ENCODE measurements at regions not wholly inside any gene's neighbourhood (a gene's known extent, or its start where the extent isn't known, plus 50 kb on each side); places are given as distances from the start of the nearest gene placed in this dataset.
"Not testable (repeated sequence)": the region's sequence is repeated elsewhere in the genome, so short reads cannot be mapped to it uniquely, and the experiment has no call there.

DNA sequence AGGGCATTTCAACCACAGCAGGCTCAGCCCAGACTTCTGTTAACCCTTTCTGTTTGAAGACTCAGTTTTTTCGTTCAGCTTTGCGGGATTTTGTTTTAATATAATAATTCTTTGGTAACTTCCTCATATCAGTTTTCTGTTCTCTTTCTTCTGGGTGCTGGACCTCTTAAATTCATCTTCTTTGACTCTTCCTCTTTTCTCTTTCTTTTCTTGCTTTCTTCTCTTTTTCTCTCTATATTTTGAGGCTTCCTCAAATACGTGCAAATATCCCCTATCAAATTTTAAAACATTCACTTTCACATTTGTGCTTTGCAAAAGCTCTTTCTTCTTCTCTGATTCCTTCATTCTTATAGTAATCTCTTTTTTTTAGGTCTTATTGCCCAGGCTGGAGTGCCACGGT lies 136.3 kb downstream of the HS3ST3B1 start:
- TF ChIP-seq, protein P1, sequence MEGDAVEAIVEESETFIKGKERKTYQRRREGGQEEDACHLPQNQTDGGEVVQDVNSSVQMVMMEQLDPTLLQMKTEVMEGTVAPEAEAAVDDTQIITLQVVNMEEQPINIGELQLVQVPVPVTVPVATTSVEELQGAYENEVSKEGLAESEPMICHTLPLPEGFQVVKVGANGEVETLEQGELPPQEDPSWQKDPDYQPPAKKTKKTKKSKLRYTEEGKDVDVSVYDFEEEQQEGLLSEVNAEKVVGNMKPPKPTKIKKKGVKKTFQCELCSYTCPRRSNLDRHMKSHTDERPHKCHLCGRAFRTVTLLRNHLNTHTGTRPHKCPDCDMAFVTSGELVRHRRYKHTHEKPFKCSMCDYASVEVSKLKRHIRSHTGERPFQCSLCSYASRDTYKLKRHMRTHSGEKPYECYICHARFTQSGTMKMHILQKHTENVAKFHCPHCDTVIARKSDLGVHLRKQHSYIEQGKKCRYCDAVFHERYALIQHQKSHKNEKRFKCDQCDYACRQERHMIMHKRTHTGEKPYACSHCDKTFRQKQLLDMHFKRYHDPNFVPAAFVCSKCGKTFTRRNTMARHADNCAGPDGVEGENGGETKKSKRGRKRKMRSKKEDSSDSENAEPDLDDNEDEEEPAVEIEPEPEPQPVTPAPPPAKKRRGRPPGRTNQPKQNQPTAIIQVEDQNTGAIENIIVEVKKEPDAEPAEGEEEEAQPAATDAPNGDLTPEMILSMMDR (IDR thresholded peaks at IDR 0.05; ENCODE audit: low read depth, low read length) = no peak
- H3K4me3 ChIP-seq (ENCODE audit: low read depth, low read length) = no peak overlapping the region

DNA sequence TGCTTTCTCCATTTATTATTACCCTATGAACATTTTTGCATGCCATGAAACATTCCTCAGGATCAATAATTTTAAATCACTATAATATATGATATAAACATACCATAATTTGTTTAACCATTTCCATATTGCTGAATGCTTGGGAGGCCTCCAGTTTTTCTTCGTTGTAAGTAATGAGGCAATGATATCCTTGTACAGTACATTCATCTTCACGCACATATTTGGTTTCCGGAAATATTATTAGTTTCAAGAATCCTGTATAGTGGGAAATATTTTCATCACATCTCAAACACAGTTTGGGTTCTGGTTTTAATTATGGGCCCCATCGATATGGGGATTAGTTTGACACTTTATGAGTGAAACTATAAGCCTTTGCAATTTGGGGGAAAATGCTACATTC lies 135.4 kb downstream of the HS3ST3B1 start:
- TF ChIP-seq, protein P1 (IDR thresholded peaks at IDR 0.05; ENCODE audit: low read depth, low read length) = no peak
- H3K4me3 ChIP-seq (ENCODE audit: low read depth, low read length) = no peak overlapping the region

DNA sequence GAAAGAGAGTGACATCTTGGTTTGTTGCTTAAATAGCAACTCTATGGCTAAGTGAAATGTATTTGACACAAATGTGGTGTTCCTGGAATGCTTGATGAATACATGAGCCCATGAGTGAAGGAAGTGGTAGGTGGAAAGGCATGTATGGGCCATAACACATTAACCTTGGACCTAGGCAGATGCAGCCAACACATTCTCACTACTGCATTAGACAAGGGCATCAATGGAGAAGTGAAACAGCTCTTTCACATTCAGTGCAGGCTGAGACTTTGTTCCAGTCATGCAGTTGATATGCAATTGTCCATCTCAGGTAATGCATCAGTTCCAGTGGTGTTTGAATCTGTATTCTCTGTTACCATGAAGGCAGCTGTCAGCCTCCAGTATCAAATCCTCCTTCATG lies 133.6 kb downstream of the HS3ST3B1 start:
- H3K4me3 ChIP-seq (ENCODE audit: low read depth, low read length) = no peak overlapping the region
- TF ChIP-seq, protein P1 (IDR thresholded peaks at IDR 0.05; ENCODE audit: low read depth, low read length) = no peak

DNA sequence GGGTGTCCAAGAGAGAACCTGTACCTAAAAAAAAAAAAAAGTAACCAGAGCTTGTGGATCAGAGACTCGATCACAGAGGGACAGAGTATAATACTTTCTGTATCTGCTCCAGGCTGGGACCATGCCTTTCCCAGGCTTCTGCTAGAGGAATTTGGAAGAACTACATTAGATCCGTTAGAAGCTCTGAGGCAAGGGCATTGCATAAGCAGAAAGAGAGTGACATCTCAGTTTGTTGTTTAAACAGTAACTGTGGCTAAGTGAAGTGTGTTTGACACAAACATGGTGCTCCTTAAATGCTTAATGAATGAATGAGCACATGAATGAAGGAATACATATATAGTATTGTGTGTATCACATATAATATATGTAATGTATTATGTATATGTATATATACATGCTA lies 131.2 kb downstream of the HS3ST3B1 start:
- TF ChIP-seq, protein P1 (IDR thresholded peaks at IDR 0.05; ENCODE audit: low read depth, low read length) = no peak

DNA sequence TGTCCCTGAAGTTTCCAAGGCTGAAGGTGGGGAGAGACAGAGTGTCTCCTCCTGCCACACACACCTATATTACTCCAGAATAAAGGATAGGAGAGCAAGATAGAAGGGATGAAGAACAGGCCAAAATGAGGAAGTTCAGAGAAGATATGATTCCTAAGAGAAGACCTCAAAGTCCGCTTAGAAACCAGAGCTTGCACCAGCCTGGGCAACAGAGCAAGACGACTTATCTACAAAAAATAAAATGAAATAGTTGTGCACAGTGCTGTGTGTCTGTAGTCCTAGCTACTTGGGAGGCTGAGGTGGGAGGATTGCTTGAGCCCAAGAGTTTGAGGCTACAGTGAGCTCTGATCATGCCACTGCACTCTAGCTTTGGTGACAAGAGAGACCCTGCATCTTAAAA lies 128.2 kb downstream of the HS3ST3B1 start:
- H3K4me3 ChIP-seq (ENCODE audit: low read depth, low read length) = no peak overlapping the region
- TF ChIP-seq, protein P1 (IDR thresholded peaks at IDR 0.05; ENCODE audit: low read depth, low read length) = no peak

More for the DNA sequence above, 131.2 kb downstream of the HS3ST3B1 start:
- no peak overlapping the region for H3K4me3 ChIP-seq (ENCODE audit: low read depth, low read length)

DNA sequence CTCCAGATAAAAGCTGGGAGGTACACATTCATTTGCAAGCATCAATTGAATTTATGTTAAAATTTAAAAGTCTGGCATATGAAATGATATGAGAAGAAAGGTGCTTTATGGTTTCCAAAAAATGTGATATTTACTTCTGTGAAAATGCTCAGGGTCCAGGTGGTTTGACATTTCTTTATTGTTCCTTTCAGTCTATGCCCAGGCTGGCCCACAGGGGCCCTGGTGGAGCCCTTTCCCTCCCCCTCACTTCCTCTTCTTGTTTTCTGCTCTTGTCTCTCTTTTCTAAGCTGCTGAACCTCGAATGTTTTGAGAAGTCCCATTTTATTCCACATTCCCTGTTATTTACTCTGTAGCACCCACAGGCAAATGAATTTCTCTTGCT lies 127.8 kb downstream of the HS3ST3B1 start:
- TF ChIP-seq, protein P1 (IDR thresholded peaks at IDR 0.05; ENCODE audit: low read depth, low read length) = no peak
- H3K4me3 ChIP-seq (ENCODE audit: low read depth, low read length) = no peak overlapping the region

DNA sequence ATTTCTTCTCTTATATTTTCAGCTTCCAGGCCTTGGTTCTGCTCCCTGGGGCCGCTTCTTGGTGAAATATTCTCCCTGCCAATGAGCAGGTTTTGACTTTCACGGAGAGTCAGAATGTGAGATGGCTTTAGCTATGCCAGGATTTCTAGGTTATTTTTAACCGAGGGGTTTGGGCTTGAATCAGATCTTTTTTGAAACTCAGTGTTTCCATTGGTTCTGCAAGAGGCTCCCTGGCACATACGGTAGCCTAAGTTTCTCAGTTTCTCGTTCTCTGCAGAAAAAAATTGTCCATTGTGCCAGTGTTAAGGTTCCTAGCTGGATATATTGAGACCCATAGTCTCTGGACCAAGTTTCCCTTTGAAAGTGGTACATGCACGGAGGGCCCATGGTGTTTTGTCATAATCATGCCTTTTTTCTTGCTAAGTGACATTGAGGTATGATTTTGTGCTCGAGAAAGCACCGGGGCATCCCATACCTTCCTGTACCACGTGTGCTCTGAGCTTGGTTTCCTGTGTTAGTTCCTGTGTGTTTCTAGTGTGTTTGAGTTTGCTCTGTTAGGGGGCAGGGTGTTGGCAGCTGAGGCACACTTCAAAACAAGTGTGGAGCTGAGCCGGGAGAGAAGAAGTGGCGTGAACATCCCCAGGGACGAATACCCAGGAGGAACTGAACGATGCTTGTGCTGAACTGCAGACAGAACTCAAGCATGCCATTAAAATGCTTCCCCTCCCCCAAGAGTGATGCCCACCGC lies 127.2 kb downstream of the HS3ST3B1 start:
- TF ChIP-seq, protein P1 (IDR thresholded peaks at IDR 0.05; ENCODE audit: low read depth, low read length) = no peak
- H3K4me3 ChIP-seq (ENCODE audit: low read depth, low read length) = no peak overlapping the region

DNA sequence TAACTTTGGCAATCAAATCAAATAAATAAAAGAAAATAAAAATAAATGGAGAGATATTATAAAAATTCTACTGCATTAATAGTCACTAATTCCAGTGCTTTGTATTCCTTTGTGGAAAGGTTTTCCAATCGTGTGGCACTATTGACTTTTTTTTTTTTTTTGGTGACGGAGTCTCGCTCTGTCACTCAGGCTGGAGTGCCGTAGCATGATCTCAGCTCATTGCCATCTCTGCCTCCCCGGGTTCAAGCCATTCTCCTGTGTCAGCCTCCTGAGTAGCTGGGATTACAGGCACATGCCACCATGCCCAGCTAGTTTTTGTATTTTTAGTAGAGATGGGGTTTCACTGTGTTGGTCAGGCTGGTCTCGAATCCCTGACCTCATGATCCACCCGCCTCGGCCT lies 122.3 kb downstream of the HS3ST3B1 start:
- H3K4me3 ChIP-seq (ENCODE audit: low read depth, low read length) = not testable (repeated sequence)
